ENCODE measurements at regions not wholly inside any gene's neighbourhood (a gene's known extent, or its start where the extent isn't known, plus 50 kb on each side); places are given as distances from the start of the nearest gene placed in this dataset.

DNA sequence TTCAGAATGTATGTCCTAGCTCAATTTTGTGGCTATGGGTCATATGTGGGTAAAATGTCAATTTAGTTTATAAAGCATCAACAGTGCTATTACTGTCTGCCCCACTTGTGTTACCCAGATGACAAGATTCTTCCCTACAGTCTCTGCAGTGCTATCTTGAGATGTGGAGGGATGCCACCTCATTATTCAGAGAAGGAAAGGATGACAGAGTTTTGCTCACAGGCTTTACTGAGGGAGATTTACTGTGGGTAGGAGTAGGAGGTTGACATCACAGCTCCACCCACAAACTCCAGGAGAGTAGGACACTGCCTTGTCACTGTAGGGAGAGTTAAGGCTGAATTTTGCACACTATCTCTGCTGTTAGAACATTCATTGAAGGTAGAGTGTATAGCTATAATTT is 359.3 kb downstream of the HTR1A start (continued):
- TF ChIP-seq EZH2 (IDR thresholded peaks at IDR 0.05; ENCODE audit: borderline replicate concordance, control insufficient read depth, low read depth, low read length): no peak
- no peak for TF ChIP-seq ZNF274 (IDR thresholded peaks at IDR 0.05; ENCODE audit: insufficient read depth, insufficient read length)

- intact Hi-C loops (cut with micrococcal nuclease; ENCODE audit: unreplicated experiment) (no loop called here), in situ Hi-C loops (cut with MboI) (no loop called here)
- Histone ChIP-seq H3K79me2 (ENCODE audit: control insufficient read depth, insufficient read depth, low read length) (no peaks in the 10 kb centered on the region), H2AFZ (ENCODE audit: control insufficient read depth, low read depth, low read length) (no peak overlapping the region), H3K9ac (ENCODE audit: control insufficient read depth, insufficient read depth, low read length) (no peak overlapping the region), H3K36me3 (ENCODE audit: control insufficient read depth in 2 of 2, insufficient read depth in 2 of 2, low read length in 1 of 2) (no peaks in the 10 kb centered on the region), H3K4me3 (no peak overlapping the region), H3K4me1 (ENCODE audit: control insufficient read depth, insufficient read depth, low read length) (no peaks in the 10 kb centered on the region), H3K27me3 (replicated peaks in 1 of 2; ENCODE audit: control insufficient read depth in 2 of 2, insufficient read depth in 2 of 2, low read length in 1 of 2) (no peaks in the 10 kb centered on the region), H3K4me2 (ENCODE audit: control insufficient read depth, insufficient read depth) (no peak overlapping the region), H3K27ac (ENCODE audit: control insufficient read depth, insufficient read depth) (no peak overlapping the region), H4K20me1 (ENCODE audit: control insufficient read depth, insufficient read depth) (no peaks in the 10 kb centered on the region), H3K9me3 (replicated peaks; ENCODE audit: control insufficient read depth, insufficient read depth, low read length) (no peaks in the 10 kb centered on the region)
- FAIRE-seq: no peak
- no peak for TF ChIP-seq ESRRA (IDR thresholded peaks at IDR 0.05; ENCODE audit: low read length)
- TF ChIP-seq, protein P1, sequence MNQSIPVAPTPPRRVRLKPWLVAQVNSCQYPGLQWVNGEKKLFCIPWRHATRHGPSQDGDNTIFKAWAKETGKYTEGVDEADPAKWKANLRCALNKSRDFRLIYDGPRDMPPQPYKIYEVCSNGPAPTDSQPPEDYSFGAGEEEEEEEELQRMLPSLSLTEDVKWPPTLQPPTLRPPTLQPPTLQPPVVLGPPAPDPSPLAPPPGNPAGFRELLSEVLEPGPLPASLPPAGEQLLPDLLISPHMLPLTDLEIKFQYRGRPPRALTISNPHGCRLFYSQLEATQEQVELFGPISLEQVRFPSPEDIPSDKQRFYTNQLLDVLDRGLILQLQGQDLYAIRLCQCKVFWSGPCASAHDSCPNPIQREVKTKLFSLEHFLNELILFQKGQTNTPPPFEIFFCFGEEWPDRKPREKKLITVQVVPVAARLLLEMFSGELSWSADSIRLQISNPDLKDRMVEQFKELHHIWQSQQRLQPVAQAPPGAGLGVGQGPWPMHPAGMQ (IDR thresholded peaks at IDR 0.05; ENCODE audit: borderline replicate concordance): no peak
- no peak for TF ChIP-seq EP300 (IDR thresholded peaks at IDR 0.05; ENCODE audit: borderline replicate concordance in 1 of 2, control insufficient read depth in 1 of 2, low read depth in 2 of 2, low read length in 2 of 2)
- no peak for TF ChIP-seq NBN (IDR thresholded peaks at IDR 0.05)
- no peak for TF ChIP-seq SMC3 (IDR thresholded peaks at IDR 0.05; ENCODE audit: borderline replicate concordance, low read length)
- no peak for TF ChIP-seq BACH1 (IDR thresholded peaks at IDR 0.05; ENCODE audit: borderline replicate concordance)
- no peak for TF ChIP-seq NR2C1 (IDR thresholded peaks at IDR 0.05)
- no peak for TF ChIP-seq ZBED1 (IDR thresholded peaks at IDR 0.05; ENCODE audit: borderline replicate concordance)
- no peak for TF ChIP-seq JUND (IDR thresholded peaks at IDR 0.05; ENCODE audit: low read depth, low read length)
- no peak for TF ChIP-seq SRF (IDR thresholded peaks at IDR 0.05; ENCODE audit: low read depth in 2 of 2, low read length in 2 of 2)
- POLR2A ChIA-PET: no interaction called here
- no peak for ATAC-seq
- RAD21 ChIA-PET (ENCODE audit: unreplicated experiment): no interaction called here
- SMC1A ChIA-PET (ENCODE audit: uncharacterized antibody, unreplicated experiment): no interaction called here
- CTCF ChIA-PET: interaction anchor here (0.6 kb wide), 1 partner anchor 187 kb away, joined by 3 read pairs; no protein-coding TSS in a partner anchor
- BruUV-seq (replicated peaks): no TSS peak
- DNase-seq (ENCODE audit: low read depth, low spot score): no peak
These were observed 366.0 kb downstream of the HTR1A start for GRCh38 chr5:63596254-63596653.

Data from GM12878 (cell line).